GM12891 (cell line): ENCODE measurements at regions not wholly inside any gene's neighbourhood (a gene's known extent, or its start where the extent isn't known, plus 50 kb on each side); places are given as distances from the start of the nearest gene placed in this dataset.
"Not testable (repeated sequence)": the region's sequence is repeated elsewhere in the genome, so short reads cannot be mapped to it uniquely, and the experiment has no call there.

Experiments used
- PAX5 ChIP-seq: IDR thresholded peaks from 2 replicates; pipeline ENCODE4 v1.6.1; 2011; ENCODE audit warnings: low read length, moderate library complexity, mild to moderate bottlenecking; ENCODE audit not compliant: insufficient read depth, severe bottlenecking
- POLR2A ChIP-seq: IDR thresholded peaks from 2 replicates; pipeline ENCODE4 v1.6.1; 2011; ENCODE audit warnings: low read depth, low read length, control low read depth
- POLR2AphosphoS5 ChIP-seq: IDR thresholded peaks from 2 replicates; pipeline ENCODE4 v1.6.1; 2011; ENCODE audit warnings: low read depth, low read length, control low read depth
- POU2F2 ChIP-seq: IDR thresholded peaks from 2 replicates; pipeline ENCODE4 v1.6.1; 2011; ENCODE audit warnings: low read depth, mild to moderate bottlenecking, control low read depth, low read length, moderate library complexity
- SPI1 ChIP-seq: IDR thresholded peaks from 2 replicates; pipeline ENCODE4 v1.6.1; 2011; ENCODE audit warnings: low read depth, low read length, control low read depth
- TAF1 ChIP-seq: IDR thresholded peaks from 2 replicates; pipeline ENCODE4 v1.6.1; 2011; ENCODE audit warnings: low read depth, low read length, control low read depth

DNA sequence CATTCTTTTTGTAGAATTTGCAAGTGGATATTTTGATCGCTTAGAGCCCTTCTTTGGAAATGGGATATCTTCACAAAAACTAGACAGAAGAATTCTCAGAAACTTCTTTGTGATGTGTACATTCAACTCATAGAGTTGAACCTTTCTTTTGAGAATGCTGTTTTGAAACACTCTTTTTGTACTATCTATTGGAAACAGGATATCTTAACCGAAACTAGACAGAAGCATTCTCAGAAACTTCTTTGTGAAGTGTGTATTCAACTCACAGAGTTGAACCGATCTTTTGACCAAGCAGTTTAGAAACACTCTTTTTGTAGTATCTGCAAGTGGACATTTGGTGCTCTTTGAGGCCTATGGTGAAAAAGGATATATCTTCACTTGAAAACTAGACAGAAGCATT, 613.1 kb upstream of the ZNF337 start:
- not testable (repeated sequence) for TF ChIP-seq POLR2A, POLR2AphosphoS5, TAF1, SPI1, PAX5, POU2F2
